Ascending aorta (tissue), 2 donors: ENCODE measurements at regions not wholly inside any gene's neighbourhood (a gene's known extent, or its start where the extent isn't known, plus 50 kb on each side); places are given as distances from the start of the nearest gene placed in this dataset.

Experiments used
- DNase-seq, 2 donors: peaks; one replicate each; pipeline ENCODE4 v3.0.0-alpha.2; 2019; ENCODE audit warnings: low spot score in 2 of 2
- H3K27ac ChIP-seq, 2 donors: fragments of 200-600 bp; sonication (generic); one replicate each; pipeline ENCODE4 v1.5.1; 2016 to 2017; ENCODE audit warnings: mild to moderate bottlenecking in 1 of 2
- H3K27me3 ChIP-seq: fragments of 200-600 bp; sonication (generic); one replicate; pipeline ENCODE4 v1.5.1; 2017
- H3K36me3 ChIP-seq, 2 donors: fragments of 200-600 bp; sonication (generic); one replicate each; pipeline ENCODE4 v1.5.1; 2016
- H3K4me1 ChIP-seq, 2 donors: fragments of 200-600 bp; sonication (generic); one replicate each; pipeline ENCODE4 v1.5.1; 2016 to 2017; ENCODE audit warnings: mild to moderate bottlenecking in 1 of 2
- H3K4me3 ChIP-seq, 2 donors: fragments of 200-600 bp; sonication (generic); one replicate each; pipeline ENCODE4 v1.5.1; 2016 to 2017; ENCODE audit warnings: mild to moderate bottlenecking in 1 of 2
- H3K9me3 ChIP-seq, 2 donors: fragments of 200-600 bp; sonication (generic); one replicate each; pipeline ENCODE4 v1.5.1; 2016
- intact Hi-C: fragments of 100-400 bp; cut with DNase I; formaldehyde crosslinking; loops from one replicate; pipeline ENCODE4 v1.15.1; 2023
- TF ChIP-seq, protein P1 (sequence below), 3 experiments: fragments of 200-600 bp in 2 of 3; fragments of 450-650 bp in 1 of 3; sonication (generic) in 2 of 3; IDR thresholded peaks; one replicate each; pipeline ENCODE4 v1.5.1; 2016 to 2019; ENCODE audit warnings: antibody characterized with exemption in 3 of 3, mild to moderate bottlenecking in 1 of 3, moderate library complexity in 1 of 3

DNA sequence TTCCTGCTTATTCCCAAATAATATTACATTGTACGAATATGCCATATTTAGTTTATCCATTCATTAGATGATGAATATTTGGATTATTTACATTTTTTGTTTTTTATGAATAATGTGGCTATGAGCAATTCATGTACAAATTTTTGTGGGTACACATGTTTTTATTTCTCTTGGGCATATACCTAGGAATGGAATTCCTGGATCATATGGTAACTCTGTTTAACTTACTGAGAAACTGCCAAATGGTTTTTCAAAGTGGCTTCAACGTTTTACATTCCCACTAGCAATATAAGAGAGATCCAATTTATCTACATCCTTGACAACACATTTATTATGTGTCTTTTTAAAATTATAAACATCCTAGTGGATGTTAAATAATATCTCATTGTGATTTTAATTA is 362.0 kb upstream of the TMCO5A start:
- Histone ChIP-seq H3K27me3 (no peaks in the 10 kb centered on the region), H3K36me3 (no peaks in the 10 kb centered on the region), H3K27ac (no peak overlapping the region), H3K4me3 (no peak overlapping the region), H3K9me3 (no peaks in the 10 kb centered on the region), H3K4me1 (no peaks in the 10 kb centered on the region)
- TF ChIP-seq, protein P1, sequence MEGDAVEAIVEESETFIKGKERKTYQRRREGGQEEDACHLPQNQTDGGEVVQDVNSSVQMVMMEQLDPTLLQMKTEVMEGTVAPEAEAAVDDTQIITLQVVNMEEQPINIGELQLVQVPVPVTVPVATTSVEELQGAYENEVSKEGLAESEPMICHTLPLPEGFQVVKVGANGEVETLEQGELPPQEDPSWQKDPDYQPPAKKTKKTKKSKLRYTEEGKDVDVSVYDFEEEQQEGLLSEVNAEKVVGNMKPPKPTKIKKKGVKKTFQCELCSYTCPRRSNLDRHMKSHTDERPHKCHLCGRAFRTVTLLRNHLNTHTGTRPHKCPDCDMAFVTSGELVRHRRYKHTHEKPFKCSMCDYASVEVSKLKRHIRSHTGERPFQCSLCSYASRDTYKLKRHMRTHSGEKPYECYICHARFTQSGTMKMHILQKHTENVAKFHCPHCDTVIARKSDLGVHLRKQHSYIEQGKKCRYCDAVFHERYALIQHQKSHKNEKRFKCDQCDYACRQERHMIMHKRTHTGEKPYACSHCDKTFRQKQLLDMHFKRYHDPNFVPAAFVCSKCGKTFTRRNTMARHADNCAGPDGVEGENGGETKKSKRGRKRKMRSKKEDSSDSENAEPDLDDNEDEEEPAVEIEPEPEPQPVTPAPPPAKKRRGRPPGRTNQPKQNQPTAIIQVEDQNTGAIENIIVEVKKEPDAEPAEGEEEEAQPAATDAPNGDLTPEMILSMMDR (IDR thresholded peaks at IDR 0.05): no peak
- no peak for DNase-seq
- intact Hi-C loops: no loop called here

DNA sequence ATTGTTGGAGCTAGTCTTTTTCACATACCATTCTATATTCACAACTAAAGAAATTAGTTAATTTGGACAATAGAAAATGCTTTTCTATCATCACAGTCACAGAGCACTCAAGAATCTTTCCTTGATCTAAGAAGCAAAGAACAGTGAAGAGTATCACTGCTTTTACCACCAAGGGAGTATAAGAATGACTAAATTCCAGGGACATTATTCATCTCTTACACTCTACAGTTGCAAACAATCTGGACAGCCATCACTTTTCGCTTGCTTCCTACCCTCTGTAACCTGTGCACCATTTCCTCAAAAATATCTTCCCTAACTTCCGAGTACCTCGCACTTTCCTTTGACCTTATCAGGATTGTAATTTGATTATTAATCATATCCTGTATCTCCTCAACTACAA is 359.5 kb upstream of the TMCO5A start:
- H3K27ac ChIP-seq: no peak overlapping the region
- DNase-seq: no peak
- H3K4me1 ChIP-seq: no peaks in the 10 kb centered on the region
- H3K4me3 ChIP-seq: no peak overlapping the region
- no peaks in the 10 kb centered on the region for H3K9me3 ChIP-seq
- no peaks in the 10 kb centered on the region for H3K27me3 ChIP-seq
- intact Hi-C loops: no loop called here
- no peaks in the 10 kb centered on the region for H3K36me3 ChIP-seq
- TF ChIP-seq, protein P1 (IDR thresholded peaks at IDR 0.05): no peak

DNA sequence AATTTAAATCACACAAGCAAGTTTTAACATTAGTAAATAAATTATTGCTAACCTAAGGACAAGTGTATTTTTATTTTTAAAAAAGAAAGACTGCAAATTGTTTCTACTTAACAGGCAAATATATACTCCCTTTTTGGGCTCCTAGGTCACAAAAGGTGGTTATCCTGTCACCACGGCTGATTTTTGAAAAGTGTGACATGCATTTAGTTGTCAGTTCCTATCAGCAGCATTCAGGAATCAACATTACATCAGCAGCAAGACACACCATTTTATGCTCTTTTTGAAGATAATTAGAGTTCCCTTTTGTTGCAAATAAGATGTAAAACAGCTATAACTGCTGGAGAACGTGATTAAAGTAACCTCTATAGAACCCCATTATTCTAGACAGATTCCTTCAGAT is 357.5 kb upstream of the TMCO5A start:
- H3K27ac ChIP-seq: no peak overlapping the region
- H3K4me1 ChIP-seq: no peaks in the 10 kb centered on the region
- H3K36me3 ChIP-seq: no peaks in the 10 kb centered on the region
- no peaks in the 10 kb centered on the region for H3K9me3 ChIP-seq
- H3K27me3 ChIP-seq: no peaks in the 10 kb centered on the region
- intact Hi-C loops: no loop called here
- TF ChIP-seq, protein P1 (IDR thresholded peaks at IDR 0.05): no peak
- no peak overlapping the region for H3K4me3 ChIP-seq
- DNase-seq: no peak

DNA sequence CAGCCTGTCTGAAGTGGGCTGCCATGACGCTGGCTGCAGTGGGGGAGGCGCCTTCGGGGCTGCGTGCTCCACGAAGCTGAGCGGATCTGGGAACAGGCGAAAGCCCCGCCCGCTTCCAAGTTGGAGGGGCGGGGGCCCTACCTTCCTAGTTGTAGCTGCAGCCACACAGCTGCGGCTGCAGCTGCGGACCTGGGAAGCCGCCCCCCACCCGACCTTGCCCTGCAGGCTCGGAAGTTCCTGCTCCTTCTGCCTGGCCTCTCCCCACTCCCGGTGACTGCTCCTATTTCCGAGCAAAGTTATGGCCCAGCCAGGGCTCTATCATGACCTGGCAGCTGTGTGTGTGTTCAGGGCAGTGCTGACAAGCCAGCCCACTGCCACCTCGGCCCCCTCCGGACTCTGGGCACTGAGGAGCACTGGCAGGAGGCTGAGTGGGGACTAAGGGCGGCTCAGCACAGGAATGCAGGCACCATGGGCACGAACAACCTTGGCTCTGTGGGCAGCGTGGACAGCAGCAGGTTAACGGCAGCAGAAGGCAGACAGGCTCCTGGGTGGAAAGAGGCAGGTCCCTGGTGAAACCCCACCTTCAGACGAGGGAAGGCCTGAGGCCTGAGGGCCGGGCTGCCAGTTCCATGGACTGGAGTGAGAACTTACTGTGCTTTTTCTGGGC is 352.4 kb upstream of the TMCO5A start:
- Histone ChIP-seq H3K9me3 (peaks cover 0 to 7% of the 10 kb centered on the region in 2 donors), H3K36me3 (no peaks in the 10 kb centered on the region), H3K27ac (no peak overlapping the region), H3K27me3 (no peaks in the 10 kb centered on the region), H3K4me1 (no peaks in the 10 kb centered on the region), H3K4me3 (no peak overlapping the region)
- intact Hi-C loops: no loop called here
- TF ChIP-seq, protein P1 (IDR thresholded peaks at IDR 0.05): no peak
- DNase-seq: no peak

DNA sequence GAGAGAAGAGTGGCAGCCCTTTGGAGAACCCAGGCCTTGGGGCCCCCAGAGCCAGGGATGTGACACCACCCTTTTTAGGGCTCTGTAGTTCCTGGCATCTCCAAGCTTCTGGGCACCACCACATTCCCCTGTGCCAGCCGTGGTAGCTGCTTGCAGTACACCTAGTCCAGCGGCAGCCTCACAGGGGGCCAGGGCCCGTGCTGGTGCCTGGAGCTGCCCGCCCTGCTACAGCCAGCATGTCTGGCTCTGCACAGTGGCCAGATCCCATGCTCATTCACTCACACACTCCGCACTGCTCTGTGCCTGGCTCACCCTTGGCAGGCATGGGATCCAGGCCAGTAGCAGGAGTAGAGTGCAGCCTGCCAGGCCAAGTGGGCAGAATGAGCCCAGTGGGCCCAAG is 351.6 kb upstream of the TMCO5A start:
- no peak for DNase-seq

More for the DNA sequence above, 351.6 kb upstream of the TMCO5A start:
- TF ChIP-seq, protein P1 (IDR thresholded peaks at IDR 0.05): no peak
- Histone ChIP-seq H3K4me1 (no peaks in the 10 kb centered on the region), H3K27ac (no peak overlapping the region), H3K9me3 (peaks cover 0 to 7% of the 10 kb centered on the region in 2 donors), H3K36me3 (no peaks in the 10 kb centered on the region), H3K4me3 (no peak overlapping the region), H3K27me3 (no peaks in the 10 kb centered on the region)
- intact Hi-C loops: no loop called here
